ENCODE measurements at regions not wholly inside any gene's neighbourhood (a gene's known extent, or its start where the extent isn't known, plus 50 kb on each side); places are given as distances from the start of the nearest gene placed in this dataset.
"Not testable (repeated sequence)": the region's sequence is repeated elsewhere in the genome, so short reads cannot be mapped to it uniquely, and the experiment has no call there.

- no peak for DNase-seq (ENCODE audit: low read depth, low spot score)
- no peak for TF ChIP-seq CTCF (IDR thresholded peaks at IDR 0.05; ENCODE audit: low read depth, low read length)
- H3K27me3 ChIP-seq (ENCODE audit: control insufficient read depth, insufficient read depth, low read length) = peaks cover 71% of the 10 kb centered on the region
- H3K27ac ChIP-seq (ENCODE audit: low read depth, low read length) = no peak overlapping the region
- ChIA-PET POLR2A (no interaction called here), CTCF (interaction anchor here (2.3 kb wide), 1 partner anchor 37 kb away, joined by 11 read pairs; no protein-coding TSS in a partner anchor)
- 0 out of 2 replicates have a peak overlapping the region, but pooled peaks have one; percentile 10 for H3K4me3 ChIP-seq (ENCODE audit: low read depth, low read length)
- no peaks in the 10 kb centered on the region; the same call in 1 of the 2 replicates for H3K9me3 ChIP-seq (ENCODE audit: control insufficient read depth, insufficient read depth, low read length)
Observed at GRCh38 chr7:155381852-155382801, 75.8 kb upstream of the EN2 start.

- ChIA-PET POLR2A (no interaction called here), CTCF (no interaction called here)
- H3K27ac ChIP-seq (ENCODE audit: low read depth, low read length) = no peak overlapping the region
- no peaks in the 10 kb centered on the region; the same call in 1 of the 2 replicates for H3K9me3 ChIP-seq (ENCODE audit: control insufficient read depth, insufficient read depth, low read length)
- H3K4me3 ChIP-seq (ENCODE audit: low read depth, low read length) = no peak overlapping the region
- H3K27me3 ChIP-seq (ENCODE audit: control insufficient read depth, insufficient read depth, low read length) = peaks cover 64% of the 10 kb centered on the region
- no peak for TF ChIP-seq CTCF (IDR thresholded peaks at IDR 0.05; ENCODE audit: low read depth, low read length)
- no peak for DNase-seq (ENCODE audit: low read depth, low spot score)
Observed at GRCh38 chr7:155382802-155383171, 75.1 kb upstream of the EN2 start.

GRCh38 chr7:155383756-155384491, 74.0 kb upstream of the EN2 start:
- CTCF ChIA-PET = no interaction called here
- DNase-seq (ENCODE audit: low read depth, low spot score) = no peak

GRCh38 chr7:155384751-155385150, 73.2 kb upstream of the EN2 start:
- CTCF ChIA-PET = no interaction called here
- Histone ChIP-seq H3K4me3 (ENCODE audit: low read depth, low read length) (no peak overlapping the region), H3K9me3 (ENCODE audit: control insufficient read depth, insufficient read depth, low read length) (no peaks in the 10 kb centered on the region; the same call in 1 of the 2 replicates), H3K27ac (ENCODE audit: low read depth, low read length) (no peak overlapping the region), H3K27me3 (ENCODE audit: control insufficient read depth, insufficient read depth, low read length) (peaks cover 47% of the 10 kb centered on the region)
- no peak for DNase-seq (ENCODE audit: low read depth, low spot score)
- no peak for TF ChIP-seq CTCF (IDR thresholded peaks at IDR 0.05; ENCODE audit: low read depth, low read length)
- POLR2A ChIA-PET = no interaction called here

More at GRCh38 chr7:155383756-155384491, 74.0 kb upstream of the EN2 start:
- POLR2A ChIA-PET = no interaction called here
- TF ChIP-seq CTCF (IDR thresholded peaks at IDR 0.05; ENCODE audit: low read depth, low read length) = no peak
- Histone ChIP-seq H3K9me3 (ENCODE audit: control insufficient read depth, insufficient read depth, low read length) (no peaks in the 10 kb centered on the region; the same call in 1 of the 2 replicates), H3K4me3 (ENCODE audit: low read depth, low read length) (no peak overlapping the region), H3K27ac (ENCODE audit: low read depth, low read length) (no peak overlapping the region), H3K27me3 (ENCODE audit: control insufficient read depth, insufficient read depth, low read length) (peaks cover 55% of the 10 kb centered on the region)

GRCh38 chr7:155385182-155385581, 72.7 kb upstream of the EN2 start:
- POLR2A ChIA-PET; DNase-seq (ENCODE audit: low read depth, low spot score); H3K4me3 ChIP-seq (ENCODE audit: low read depth, low read length); H3K27ac ChIP-seq (ENCODE audit: low read depth, low read length); H3K9me3 ChIP-seq (ENCODE audit: control insufficient read depth, insufficient read depth, low read length): not testable (repeated sequence)
- CTCF ChIA-PET = interaction anchor here (1.1 kb wide), 1 partner anchor 40 kb away, joined by 3 read pairs; no protein-coding TSS in a partner anchor
- H3K27me3 ChIP-seq (ENCODE audit: control insufficient read depth, insufficient read depth, low read length) = peaks cover 45% of the 10 kb centered on the region
